Endodermal cell (in vitro differentiated cells): ENCODE measurements at regions not wholly inside any gene's neighbourhood (a gene's known extent, or its start where the extent isn't known, plus 50 kb on each side); places are given as distances from the start of the nearest gene placed in this dataset.

Experiments used
- DNase-seq: peaks from one replicate; pipeline ENCODE4 v3.0.0-alpha.2; 2017
- H3K27ac ChIP-seq: 2 replicates; pipeline ENCODE4 v1.5.1; 2013; ENCODE audit warnings: mild to moderate bottlenecking, low read depth, low read length, moderate library complexity
- H3K27me3 ChIP-seq: 2 replicates; pipeline ENCODE4 v1.6.1; 2013; ENCODE audit warnings: mild to moderate bottlenecking, low read length, moderate library complexity; ENCODE audit not compliant: insufficient read depth, control insufficient read depth, poor library complexity, severe bottlenecking
- H3K36me3 ChIP-seq: 2 replicates; pipeline ENCODE4 v1.7.0; 2013; ENCODE audit warnings: mild to moderate bottlenecking, low read length, moderate library complexity; ENCODE audit not compliant: control insufficient read depth, insufficient read depth
- H3K4me1 ChIP-seq: one replicate; pipeline ENCODE4 v1.7.0; 2013; ENCODE audit warnings: low read length; ENCODE audit not compliant: control insufficient read depth, insufficient read depth
- H3K4me3 ChIP-seq: 2 replicates; pipeline ENCODE4 v1.5.1; 2013; ENCODE audit warnings: mild to moderate bottlenecking, low read length, moderate library complexity
- H3K9ac ChIP-seq: 2 replicates; pipeline ENCODE4 v1.6.1; 2013; ENCODE audit warnings: mild to moderate bottlenecking, low read length, moderate library complexity; ENCODE audit not compliant: poor library complexity, severe bottlenecking; ENCODE audit errors: extremely low read depth
- H3K9me3 ChIP-seq: 2 replicates; pipeline ENCODE4 v1.6.1; 2013; ENCODE audit warnings: mild to moderate bottlenecking, low read length, moderate library complexity; ENCODE audit not compliant: control insufficient read depth
- H3K27ac Mint-ChIP-seq: 2 replicates; pipeline ENCODE4 v1.8.0; 2020; ENCODE audit warnings: mixed read lengths
- H3K27me3 Mint-ChIP-seq: 2 replicates; pipeline ENCODE4 v1.8.0; 2021; ENCODE audit warnings: mild to moderate bottlenecking, mixed read lengths; ENCODE audit not compliant: insufficient read depth
- H3K36me3 Mint-ChIP-seq: 2 replicates; pipeline ENCODE4 v1.8.0; 2020; ENCODE audit warnings: low read depth, mixed read lengths
- H3K4me1 Mint-ChIP-seq: 2 replicates; pipeline ENCODE4 v1.8.0; 2020; ENCODE audit warnings: mixed read lengths
- H3K4me3 Mint-ChIP-seq: 2 replicates; pipeline ENCODE4 v1.8.0; 2020; ENCODE audit warnings: mild to moderate bottlenecking, moderate library complexity, mixed read lengths
- H3K9me3 Mint-ChIP-seq: 2 replicates; pipeline ENCODE4 v1.8.0; 2020; ENCODE audit warnings: mild to moderate bottlenecking, mixed read lengths
- CTCF ChIP-seq: fragments of 200-600 bp; sonication (generic); conservative IDR thresholded peaks from 2 replicates; pipeline ENCODE4 v1.5.0; 2021; ENCODE audit warnings: antibody characterized with exemption, mild to moderate bottlenecking
- WGBS, 2 experiments: methylation state at CpG; one replicate each; pipeline versions ENCODE4 v1.1.5 to v1.1.7; 2013; ENCODE audit warnings: missing lambda C conversion rate in 2 of 2, mixed read lengths in 1 of 2; ENCODE audit not compliant: insufficient coverage in 1 of 2, insufficient read length in 1 of 2; 5-methylcytosine and 5-hydroxymethylcytosine counted together

DNA sequence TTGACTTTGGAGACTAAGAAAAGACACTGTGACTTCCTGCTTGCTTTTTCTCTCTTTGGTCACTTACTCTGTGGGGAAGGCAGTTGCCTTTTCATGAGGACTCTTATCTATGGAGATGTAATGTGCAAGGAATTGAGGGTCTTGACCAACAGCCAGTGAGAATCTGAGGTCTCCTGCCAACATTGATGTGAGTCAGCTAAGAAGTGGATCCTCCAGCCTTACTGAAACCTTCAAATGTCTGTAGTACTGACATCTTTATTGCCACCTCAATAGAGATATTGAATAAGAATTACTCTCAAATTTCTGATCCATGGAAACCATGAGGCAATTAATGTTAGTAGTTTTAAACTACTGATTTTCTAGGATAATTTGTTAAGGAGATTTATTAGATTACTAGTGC lies 598.4 kb downstream of the ADGRL2 start:
- Mint-ChIP-seq H3K4me3 (no peak overlapping the region), H3K36me3 (no peaks in the 10 kb centered on the region), H3K27me3 (no peaks in the 10 kb centered on the region), H3K27ac (no peak overlapping the region), H3K4me1 (peaks cover 9% of the 10 kb centered on the region), H3K9me3 (no peaks in the 10 kb centered on the region)
- no peak overlapping the region for H3K9ac ChIP-seq
- no peaks in the 10 kb centered on the region for H3K36me3 ChIP-seq
- H3K27me3 ChIP-seq, result no peaks in the 10 kb centered on the region
- no peak overlapping the region for H3K4me3 ChIP-seq
- no peak for TF ChIP-seq CTCF
- H3K4me1 ChIP-seq, result peaks cover 3% of the 10 kb centered on the region
- no peak for DNase-seq
- no peaks in the 10 kb centered on the region for H3K9me3 ChIP-seq
- H3K27ac ChIP-seq, result no peak overlapping the region

DNA sequence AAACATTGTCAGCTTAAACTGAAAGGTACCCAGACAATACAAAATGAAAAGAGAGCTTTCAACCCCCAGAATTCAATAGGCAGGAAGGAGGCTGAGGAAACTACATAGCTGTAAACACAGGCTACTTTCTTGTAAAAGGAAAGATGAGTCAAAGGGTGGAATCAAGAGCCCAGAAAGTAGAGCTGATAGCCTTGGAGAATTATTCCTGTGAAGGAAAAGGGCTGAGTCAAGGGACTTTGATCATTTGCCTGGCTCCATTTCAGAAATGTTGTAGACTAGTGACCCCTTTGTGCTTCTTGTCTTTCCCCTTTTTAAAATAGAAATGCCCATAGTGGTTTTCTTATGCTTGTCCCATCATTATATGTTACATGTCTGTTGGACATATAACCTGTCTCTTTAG lies 597.6 kb downstream of the ADGRL2 start:
- no peak overlapping the region for H3K4me3 ChIP-seq
- Mint-ChIP-seq H3K27me3 (no peaks in the 10 kb centered on the region), H3K4me3 (no peak overlapping the region), H3K4me1 (peaks cover 9% of the 10 kb centered on the region), H3K36me3 (no peaks in the 10 kb centered on the region), H3K9me3 (no peaks in the 10 kb centered on the region), H3K27ac (no peak overlapping the region)
- DNase-seq, result no peak
- no peak overlapping the region for H3K9ac ChIP-seq
- H3K9me3 ChIP-seq, result no peaks in the 10 kb centered on the region
- TF ChIP-seq CTCF, result no peak
- no peaks in the 10 kb centered on the region for H3K27me3 ChIP-seq
- H3K27ac ChIP-seq, result no peak overlapping the region
- H3K36me3 ChIP-seq, result no peaks in the 10 kb centered on the region
- peaks cover 3% of the 10 kb centered on the region for H3K4me1 ChIP-seq

DNA sequence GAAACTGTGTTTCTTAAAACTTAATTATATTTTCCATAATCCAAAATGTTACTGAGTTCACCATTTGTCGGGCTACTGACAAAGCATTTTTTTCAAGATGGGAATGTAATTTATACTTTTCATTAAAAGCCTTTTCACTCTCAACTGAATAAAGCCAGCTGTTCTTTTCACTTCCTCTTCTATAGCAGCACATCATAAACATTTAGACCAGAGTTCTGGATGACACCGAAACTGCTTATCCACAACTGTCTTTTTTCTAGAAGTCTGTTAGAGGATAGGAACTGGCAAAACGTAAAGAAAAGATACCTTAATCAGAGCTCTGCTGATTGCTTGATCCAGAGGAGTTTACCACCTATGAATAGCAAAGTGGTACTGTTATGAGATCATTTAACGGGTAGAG lies 594.7 kb downstream of the ADGRL2 start:
- TF ChIP-seq CTCF, result no peak
- Mint-ChIP-seq H3K27ac (no peak overlapping the region), H3K4me3 (no peak overlapping the region)

More for the DNA sequence above, 594.7 kb downstream of the ADGRL2 start:
- Mint-ChIP-seq H3K9me3 (no peaks in the 10 kb centered on the region), H3K27me3 (no peaks in the 10 kb centered on the region), H3K4me1 (peaks cover 21% of the 10 kb centered on the region), H3K36me3 (no peaks in the 10 kb centered on the region)
- no peaks in the 10 kb centered on the region for H3K27me3 ChIP-seq
- DNase-seq, result no peak
- no peak overlapping the region for H3K9ac ChIP-seq
- no peak overlapping the region for H3K4me3 ChIP-seq
- no peak overlapping the region for H3K27ac ChIP-seq
- H3K9me3 ChIP-seq, result no peaks in the 10 kb centered on the region
- H3K4me1 ChIP-seq, result peaks cover 8% of the 10 kb centered on the region
- H3K36me3 ChIP-seq, result no peaks in the 10 kb centered on the region
- 96 to 100% methylated on average over 1 to 4 of the region's 4 CpGs for WGBS, 2 experiments
